GM23248 (cell line): ENCODE measurements at regions not wholly inside any gene's neighbourhood (a gene's known extent, or its start where the extent isn't known, plus 50 kb on each side); places are given as distances from the start of the nearest gene placed in this dataset.

Experiments
- DNase-seq: peaks from one replicate; pipeline ENCODE4 v3.0.0-alpha.2; 2015
- H2AFZ ChIP-seq: fragments of 200-600 bp; sonication (generic); 2 replicates; pipeline ENCODE4 v1.6.1; 2016; ENCODE audit warnings: antibody characterized with exemption
- H3F3A ChIP-seq: fragments of 200-600 bp; sonication (generic); 2 replicates; pipeline ENCODE4 v1.6.1; 2016; ENCODE audit warnings: mild to moderate bottlenecking, antibody characterized with exemption, mixed run types; ENCODE audit not compliant: insufficient read depth
- H3K27ac ChIP-seq: fragments of 200-600 bp; sonication (generic); 2 replicates; pipeline ENCODE4 v1.5.1; 2016; ENCODE audit warnings: mild to moderate bottlenecking
- H3K27me3 ChIP-seq: fragments of 200-600 bp; sonication (generic); replicated peaks from 2 replicates; pipeline ENCODE4 v1.6.1; 2016; ENCODE audit warnings: mild to moderate bottlenecking; ENCODE audit not compliant: insufficient read depth
- H3K36me3 ChIP-seq: fragments of 200-600 bp; sonication (generic); 2 replicates; pipeline ENCODE4 v1.6.1; 2016; ENCODE audit warnings: low read depth, mild to moderate bottlenecking
- H3K4me1 ChIP-seq: fragments of 200-600 bp; sonication (generic); 2 replicates; pipeline ENCODE4 v1.6.1; 2016; ENCODE audit warnings: mild to moderate bottlenecking; ENCODE audit not compliant: insufficient read depth
- H3K4me2 ChIP-seq: fragments of 200-600 bp; sonication (generic); one replicate; pipeline ENCODE4 v1.6.1; 2016; ENCODE audit warnings: mild to moderate bottlenecking; ENCODE audit not compliant: unreplicated experiment
- H3K4me3 ChIP-seq: fragments of 200-600 bp; sonication (generic); 2 replicates; pipeline ENCODE4 v1.5.1; 2016; ENCODE audit warnings: mild to moderate bottlenecking
- H3K79me2 ChIP-seq: fragments of 200-600 bp; sonication (generic); 2 replicates; pipeline ENCODE4 v1.6.1; 2016; ENCODE audit warnings: mild to moderate bottlenecking; ENCODE audit not compliant: insufficient read depth
- H3K9ac ChIP-seq: fragments of 200-600 bp; sonication (generic); 2 replicates; pipeline ENCODE4 v1.6.1; 2016; ENCODE audit warnings: mild to moderate bottlenecking
- H3K9me2 ChIP-seq: fragments of 200-600 bp; sonication (generic); 2 replicates; pipeline ENCODE4 v1.6.1; 2016; ENCODE audit warnings: mixed run types, mild to moderate bottlenecking, moderate library complexity; ENCODE audit not compliant: insufficient read depth
- H3K9me3 ChIP-seq: fragments of 200-600 bp; sonication (generic); one replicate; pipeline ENCODE4 v1.6.1; 2017; ENCODE audit warnings: low read depth
- H4K20me1 ChIP-seq: fragments of 200-600 bp; sonication (generic); 2 replicates; pipeline ENCODE4 v1.6.0; 2016; ENCODE audit not compliant: insufficient read depth
- EZH2 ChIP-seq: fragments of 200-600 bp; sonication (generic); IDR thresholded peaks from 2 replicates; pipeline ENCODE4 v1.6.1; 2018; ENCODE audit warnings: antibody characterized with exemption, mild to moderate bottlenecking; ENCODE audit not compliant: insufficient read depth, poor library complexity, severe bottlenecking
- EZH2phosphoT487 ChIP-seq: fragments of 200-600 bp; sonication (generic); IDR thresholded peaks from 2 replicates; pipeline ENCODE4 v1.6.1; 2018; ENCODE audit warnings: antibody characterized with exemption, moderate library complexity, mild to moderate bottlenecking, low read depth; ENCODE audit not compliant: insufficient read depth
- WGBS, 2 experiments: methylation state at CpG; one replicate each; pipeline ENCODE4 v1.1.6; 2015 to 2017; ENCODE audit warnings: low lambda C conversion rate in 2 of 2, low coverage in 1 of 2; ENCODE audit errors: missing lambda C conversion rate in 2 of 2; 5-methylcytosine and 5-hydroxymethylcytosine counted together
- in situ Hi-C: fragments of 300-500 bp; cut with MboI; formaldehyde crosslinking; loops from 2 replicates; pipeline ENCODE4 v1.15.0; 2020

DNA sequence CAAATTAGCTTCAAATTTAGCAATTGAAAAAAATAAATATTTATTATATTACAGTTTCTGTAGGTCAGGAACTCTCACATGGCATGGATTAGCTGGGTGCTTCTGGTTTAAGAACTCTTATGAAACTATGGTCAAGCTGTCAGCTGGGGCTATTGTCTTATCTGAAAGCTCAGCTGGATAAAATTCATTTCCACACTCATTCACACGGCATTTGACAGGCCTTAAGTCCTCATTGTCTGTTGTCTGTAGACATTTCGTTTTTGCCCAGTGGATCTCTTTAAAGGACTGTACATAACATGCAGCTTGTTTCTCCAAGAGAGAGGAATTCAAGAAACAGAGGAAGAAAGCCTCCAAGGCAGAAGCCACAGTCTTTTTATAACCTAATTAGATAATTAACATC, 1556.8 kb upstream of the SLC39A10 start:
- no peak for TF ChIP-seq EZH2
- TF ChIP-seq EZH2phosphoT487, result no peak
- Histone ChIP-seq H4K20me1 (no peaks in the 10 kb centered on the region), H3F3A (no peaks in the 10 kb centered on the region), H3K9me2 (no peaks in the 10 kb centered on the region), H3K27me3 (no peaks in the 10 kb centered on the region), H3K4me2 (no peak overlapping the region), H3K9ac (no peak overlapping the region), H3K9me3 (no peaks in the 10 kb centered on the region), H2AFZ (no peak overlapping the region), H3K27ac (no peak overlapping the region), H3K79me2 (no peaks in the 10 kb centered on the region), H3K36me3 (no peaks in the 10 kb centered on the region), H3K4me3 (no peak overlapping the region), H3K4me1 (no peaks in the 10 kb centered on the region)
- in situ Hi-C loops, result no loop called here
- WGBS, 2 experiments, result 5 to 9% methylated on average over 2 of the region's 2 CpGs
- DNase-seq, result no peak

DNA sequence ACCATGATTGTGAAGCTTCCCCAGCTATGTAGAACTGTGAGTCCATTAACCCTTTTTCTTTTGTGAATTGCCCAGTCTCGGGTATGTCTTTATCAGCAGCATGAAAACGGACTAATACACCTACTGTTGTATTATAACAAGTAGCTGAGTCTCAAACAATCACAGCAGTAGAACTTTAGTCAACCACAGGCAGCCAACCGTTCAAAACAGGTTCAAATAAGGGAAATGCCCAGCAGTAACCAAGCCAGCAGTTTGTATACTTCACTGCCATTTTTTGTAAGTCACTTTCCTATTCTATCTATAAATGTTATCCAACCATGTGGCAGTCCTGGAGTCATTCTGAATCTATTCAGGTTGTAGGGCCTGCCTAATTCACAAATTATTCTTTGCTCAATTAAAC, 1560.6 kb upstream of the SLC39A10 start:
- no peaks in the 10 kb centered on the region for H3K36me3 ChIP-seq
- no peak overlapping the region for H3K27ac ChIP-seq
- no peaks in the 10 kb centered on the region for H3K9me3 ChIP-seq
- no peaks in the 10 kb centered on the region for H3F3A ChIP-seq
- no peaks in the 10 kb centered on the region for H3K4me1 ChIP-seq
- DNase-seq, result no peak
- H2AFZ ChIP-seq, result no peak overlapping the region
- H3K79me2 ChIP-seq, result no peaks in the 10 kb centered on the region
- no peak overlapping the region for H3K4me2 ChIP-seq
- 0% methylated on average over 3 of the region's 3 CpGs for WGBS, 2 experiments
- in situ Hi-C loops, result no loop called here
- H3K9ac ChIP-seq, result no peak overlapping the region
- no peaks in the 10 kb centered on the region for H3K27me3 ChIP-seq
- H4K20me1 ChIP-seq, result no peaks in the 10 kb centered on the region
- no peaks in the 10 kb centered on the region for H3K9me2 ChIP-seq
- H3K4me3 ChIP-seq, result no peak overlapping the region
- TF ChIP-seq EZH2phosphoT487 (no peak), EZH2 (no peak)

DNA sequence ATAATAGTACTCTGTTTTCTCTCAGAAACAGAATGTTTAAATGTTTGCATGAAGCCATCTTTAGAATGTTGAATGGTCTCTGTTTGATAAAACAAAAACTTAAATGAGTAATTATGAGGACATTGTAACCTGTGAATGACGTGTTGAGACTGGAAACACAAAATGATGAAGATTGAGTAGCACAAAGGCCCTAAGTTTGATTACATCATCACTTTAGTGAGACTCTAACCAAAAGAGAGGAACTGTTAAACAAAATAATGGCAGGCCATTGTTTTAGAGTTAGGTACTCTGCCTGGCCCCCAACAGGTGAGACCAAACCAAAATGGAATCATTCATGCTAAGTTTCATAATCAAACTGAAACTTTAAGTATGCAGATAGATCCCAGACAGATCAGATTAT, 1561.7 kb upstream of the SLC39A10 start:
- H3K4me3 ChIP-seq, result no peak overlapping the region
- no peaks in the 10 kb centered on the region for H4K20me1 ChIP-seq
- H3K27ac ChIP-seq, result no peak overlapping the region
- H3F3A ChIP-seq, result no peaks in the 10 kb centered on the region
- H3K4me1 ChIP-seq, result no peaks in the 10 kb centered on the region
- no peak for DNase-seq
- in situ Hi-C loops, result no loop called here
- no peaks in the 10 kb centered on the region for H3K9me2 ChIP-seq
- TF ChIP-seq EZH2phosphoT487 (no peak), EZH2 (no peak)
- H3K79me2 ChIP-seq, result no peaks in the 10 kb centered on the region
- no peaks in the 10 kb centered on the region for H3K36me3 ChIP-seq
- no peak overlapping the region for H3K4me2 ChIP-seq
- no peak overlapping the region for H2AFZ ChIP-seq
- H3K9ac ChIP-seq, result no peak overlapping the region
- H3K9me3 ChIP-seq, result no peaks in the 10 kb centered on the region
- 8 to 19% methylated on average over 1 of the region's 1 CpG for WGBS, 2 experiments
- no peaks in the 10 kb centered on the region for H3K27me3 ChIP-seq

DNA sequence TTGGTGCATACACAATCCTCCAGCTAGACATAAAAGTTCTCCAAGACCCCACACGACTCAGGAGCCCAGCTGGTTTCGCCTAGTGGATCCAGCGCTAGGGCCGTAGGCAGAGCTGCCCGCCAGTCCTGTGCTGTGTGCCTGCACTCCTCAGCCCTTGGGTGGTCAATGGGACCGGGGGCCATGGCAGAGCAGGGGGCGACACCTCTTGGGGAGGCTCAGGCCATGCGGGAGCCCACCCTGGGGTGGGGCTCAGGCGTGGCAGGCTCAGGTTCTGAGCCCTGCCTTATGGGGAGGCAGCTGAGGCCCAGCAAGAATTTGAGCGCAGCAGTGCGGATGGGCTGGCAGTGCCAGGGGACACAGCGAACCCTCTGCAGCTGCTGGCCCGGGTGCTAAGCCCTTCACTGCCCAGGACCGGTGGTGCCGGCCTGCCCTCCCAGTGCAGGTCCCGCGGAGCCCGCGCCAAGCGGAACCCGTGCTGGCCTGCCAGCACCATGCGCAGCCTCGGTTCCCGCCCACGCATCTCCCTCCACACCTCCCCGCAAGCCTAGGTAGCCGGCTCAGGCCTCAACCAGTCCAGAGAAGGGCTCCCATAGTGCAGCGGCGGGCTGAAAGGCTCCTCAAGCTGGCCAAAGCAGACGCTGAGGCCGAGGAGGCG, 1566.6 kb upstream of the SLC39A10 start:
- no peaks in the 10 kb centered on the region for H3K4me1 ChIP-seq
- H3K27me3 ChIP-seq, result no peaks in the 10 kb centered on the region
- H3K9me3 ChIP-seq, result no peaks in the 10 kb centered on the region
- no peak overlapping the region for H3K4me3 ChIP-seq
- no peak for DNase-seq
- H3K9ac ChIP-seq, result no peak overlapping the region
- H2AFZ ChIP-seq, result no peak overlapping the region
- WGBS, 2 experiments, result 57% methylated on average over 29 of the region's 32 CpGs
- H3F3A ChIP-seq, result no peaks in the 10 kb centered on the region
- no peaks in the 10 kb centered on the region for H3K9me2 ChIP-seq
- H3K36me3 ChIP-seq, result no peaks in the 10 kb centered on the region
- H3K4me2 ChIP-seq, result no peak overlapping the region
- no peaks in the 10 kb centered on the region for H3K79me2 ChIP-seq
- no peak overlapping the region for H3K27ac ChIP-seq
- H4K20me1 ChIP-seq, result no peaks in the 10 kb centered on the region
- in situ Hi-C loops, result no loop called here
- TF ChIP-seq EZH2 (no peak), EZH2phosphoT487 (no peak)
